HG03064 (cell line): ENCODE measurements at regions not wholly inside any gene's neighbourhood (a gene's known extent, or its start where the extent isn't known, plus 50 kb on each side); places are given as distances from the start of the nearest gene placed in this dataset.
"Not testable (repeated sequence)": the region's sequence is repeated elsewhere in the genome, so short reads cannot be mapped to it uniquely, and the experiment has no call there.

Experiments used
- ATAC-seq: cut with Tn5 transposase; IDR thresholded peaks from one replicate; pipeline ENCODE4 v1.9.1; 2021; ENCODE audit warnings: low read depth; ENCODE audit not compliant: unreplicated experiment

DNA sequence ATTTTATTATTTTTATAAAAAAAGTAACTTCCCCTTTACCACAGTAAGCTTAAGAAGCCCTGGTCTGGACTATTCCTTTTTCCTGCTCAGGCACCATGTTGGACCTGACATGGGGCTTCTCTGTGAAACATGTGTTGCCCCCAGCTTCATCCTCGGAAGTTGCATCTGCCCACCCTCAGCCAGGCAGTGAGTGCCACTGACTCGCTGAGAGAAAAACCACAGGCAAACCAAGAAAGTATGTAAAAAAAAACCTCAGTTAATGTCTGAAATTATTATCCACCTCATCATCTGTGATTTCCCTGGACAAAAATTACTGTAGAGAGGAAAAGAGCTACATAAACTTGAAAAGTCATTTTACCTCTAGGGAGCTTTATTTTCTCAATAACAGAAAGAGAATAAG lies 109.9 kb upstream of the MCHR2 start:
- ATAC-seq: no peak

- ATAC-seq: no peak
These were observed 109.2 kb upstream of the MCHR2 start for GRCh38 chr6:100103194-100103593.

DNA sequence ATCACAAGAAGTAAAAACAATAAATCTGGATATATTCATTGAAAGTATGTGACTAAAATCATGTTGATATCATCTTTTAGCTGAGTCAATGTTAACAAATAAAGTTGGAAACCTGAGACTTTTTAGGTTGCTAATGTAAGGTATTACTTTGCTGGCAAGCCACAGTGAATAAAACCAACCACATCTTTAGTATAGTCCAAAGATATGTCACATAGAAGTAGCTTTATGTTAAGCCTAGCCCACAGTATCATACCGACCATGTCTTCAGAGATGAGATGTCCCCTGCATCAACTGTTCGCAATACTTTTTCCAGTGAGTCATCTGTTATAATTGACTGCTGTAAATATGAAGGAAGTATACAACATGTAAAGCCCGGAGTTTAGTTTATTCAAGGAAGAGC lies 107.6 kb upstream of the MCHR2 start:
- no peak for ATAC-seq

DNA sequence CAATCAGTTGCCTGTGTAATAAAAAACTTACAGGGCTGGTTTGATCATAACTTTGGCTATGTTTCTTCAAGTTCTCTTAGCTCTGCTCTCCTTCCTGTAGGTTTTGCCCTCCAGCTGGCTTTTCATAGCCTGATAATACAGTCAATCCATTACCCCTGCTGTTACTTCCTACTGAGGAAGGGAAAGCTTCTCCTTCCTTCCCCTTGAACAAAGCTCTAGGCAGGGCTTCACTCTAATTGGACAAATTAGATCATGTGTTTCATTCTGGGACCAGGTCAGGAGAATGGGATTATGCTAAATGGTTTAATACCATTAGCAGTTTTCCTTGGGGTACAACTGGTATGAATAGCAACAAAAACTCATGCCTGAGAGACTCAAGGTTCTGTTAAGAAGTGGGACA lies 106.8 kb upstream of the MCHR2 start:
- no peak for ATAC-seq

GRCh38 chr6:100099189-100100074 lies 105.4 kb upstream of the MCHR2 start:
- no peak for ATAC-seq

DNA sequence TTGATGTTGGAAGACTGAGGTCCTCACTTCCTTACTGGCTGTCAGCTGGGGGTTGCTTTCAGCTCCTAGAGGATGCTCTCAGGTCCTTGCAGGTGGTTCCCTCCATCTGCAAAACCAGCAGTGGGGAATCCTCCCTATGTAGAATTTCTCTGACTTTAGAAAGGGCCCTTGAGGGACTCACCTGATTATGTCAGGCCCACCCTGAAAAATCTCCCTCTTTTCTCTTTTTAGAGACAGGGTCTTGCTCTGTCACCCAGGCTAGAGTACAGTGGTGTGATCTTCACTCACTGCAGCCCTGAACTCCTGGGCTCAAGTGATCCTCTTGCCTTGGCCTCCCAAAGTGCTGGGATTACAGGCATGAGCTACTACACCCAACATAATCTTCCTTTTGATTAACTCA lies 102.9 kb upstream of the MCHR2 start:
- ATAC-seq: no peak

DNA sequence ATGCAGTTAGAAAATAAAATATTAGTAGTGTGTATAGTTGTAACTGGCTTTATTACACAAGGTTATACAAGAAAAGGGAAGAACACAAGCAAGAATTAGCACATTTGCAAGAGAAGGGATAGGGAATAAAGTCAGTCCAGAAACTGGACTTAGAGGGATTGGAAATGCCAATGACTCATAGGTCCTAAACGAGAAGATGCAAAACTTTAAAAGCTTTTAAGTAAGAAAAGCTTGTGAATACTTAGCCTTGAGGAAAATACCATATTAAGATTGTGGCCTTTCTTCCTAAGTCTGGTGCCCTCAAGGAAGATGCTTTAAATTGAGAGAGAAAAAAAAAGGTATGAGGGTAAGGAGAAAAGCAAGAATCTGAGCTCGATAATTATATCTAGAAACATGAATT lies 102.3 kb upstream of the MCHR2 start:
- ATAC-seq: no peak

DNA sequence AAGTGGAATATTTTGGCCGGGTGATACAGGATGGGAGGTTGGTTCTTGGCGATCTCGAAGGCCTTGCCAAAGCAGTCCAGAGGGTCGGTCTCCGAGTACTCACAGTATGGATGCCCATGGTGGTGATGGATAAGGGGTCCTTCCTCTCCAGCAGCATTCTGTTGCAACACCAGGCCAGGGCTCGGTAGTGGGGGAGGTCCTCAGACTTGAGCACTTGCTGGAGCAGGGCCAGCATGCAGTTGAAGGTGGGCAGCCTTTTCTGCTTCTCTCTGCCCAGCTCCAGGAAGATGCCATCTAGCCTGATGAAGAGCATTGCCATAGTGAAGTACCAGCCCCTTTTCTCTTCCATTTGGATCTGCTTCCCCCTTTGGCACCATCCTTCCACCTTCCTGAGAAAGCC lies 99.4 kb upstream of the MCHR2 start:
- ATAC-seq: no peak

DNA sequence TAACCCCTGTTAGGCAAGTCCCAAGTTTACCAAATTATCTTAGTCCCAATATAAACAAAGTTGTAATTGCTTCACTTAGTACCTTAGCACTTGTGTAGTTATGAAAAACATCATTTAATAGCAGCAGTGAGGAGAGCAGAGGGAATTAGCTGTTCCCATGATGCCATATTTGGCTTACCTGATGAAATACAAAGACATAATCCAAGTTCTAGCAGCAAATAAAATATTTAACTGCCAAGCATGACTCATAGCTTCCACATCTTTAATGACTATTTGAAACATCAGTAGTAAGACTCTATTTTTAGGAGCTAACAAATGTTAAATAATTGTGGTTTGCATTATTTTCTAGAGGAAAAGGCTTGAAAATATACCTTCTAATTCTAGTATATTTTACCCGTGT lies 94.0 kb upstream of the MCHR2 start:
- no peak for ATAC-seq

GRCh38 chr6:100084991-100085364 lies 91.0 kb upstream of the MCHR2 start:
- no peak for ATAC-seq

DNA sequence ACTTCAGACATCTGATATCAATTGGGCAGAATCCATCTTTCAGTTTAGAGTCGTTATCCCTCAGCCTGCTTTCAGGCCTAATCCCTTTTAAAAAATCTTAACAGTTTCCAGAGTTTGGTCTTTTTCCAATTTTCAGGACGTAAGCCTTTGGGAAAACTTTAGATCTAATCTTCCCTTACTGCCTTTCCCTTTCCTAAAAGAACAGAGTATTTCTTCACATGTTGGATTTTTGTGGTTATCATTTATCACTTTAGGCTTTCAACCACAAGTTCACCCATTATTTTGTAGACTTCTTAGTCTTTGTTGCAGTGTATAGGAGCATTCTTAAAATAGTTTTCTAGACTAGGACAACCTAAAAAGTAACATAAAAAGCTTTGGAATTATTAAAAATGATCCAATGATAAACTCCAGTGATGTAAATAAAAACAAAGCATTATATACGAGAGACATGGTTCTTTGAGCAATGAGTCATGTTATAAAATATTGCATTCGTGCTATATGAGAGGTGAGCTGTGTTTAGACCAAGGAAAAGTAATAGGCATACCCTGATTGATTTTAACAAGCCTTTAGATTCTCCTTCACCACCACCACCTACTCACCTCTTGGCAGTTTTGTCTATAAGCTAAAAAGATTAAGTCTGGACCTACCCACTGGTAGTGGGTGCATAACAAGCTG lies 90.4 kb upstream of the MCHR2 start:
- no peak for ATAC-seq

GRCh38 chr6:100078509-100078908 lies 84.5 kb upstream of the MCHR2 start:
- ATAC-seq: no peak

GRCh38 chr6:100065348-100065747 lies 71.3 kb upstream of the MCHR2 start:
- ATAC-seq: no peak

DNA sequence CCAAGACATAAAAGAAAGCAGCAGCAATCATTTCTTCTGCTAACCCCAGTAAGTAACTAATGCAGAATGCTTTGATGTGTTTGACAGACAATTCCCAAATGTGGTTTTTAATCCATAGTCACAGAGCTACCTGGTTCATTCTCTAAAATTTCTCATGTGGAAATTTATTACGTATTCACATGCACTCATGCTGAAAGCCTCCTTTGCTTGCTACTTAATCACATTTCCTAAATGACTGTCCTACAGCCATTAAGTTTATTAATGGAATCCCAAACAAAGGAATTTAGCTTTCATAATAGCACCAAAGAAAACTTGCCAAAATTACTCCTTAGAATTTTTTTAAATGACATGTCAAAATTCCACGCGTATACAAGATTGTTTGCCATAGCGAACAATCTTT lies 68.6 kb upstream of the MCHR2 start:
- ATAC-seq: no peak

GRCh38 chr6:100057941-100058340 lies 63.9 kb upstream of the MCHR2 start:
- no peak for ATAC-seq

DNA sequence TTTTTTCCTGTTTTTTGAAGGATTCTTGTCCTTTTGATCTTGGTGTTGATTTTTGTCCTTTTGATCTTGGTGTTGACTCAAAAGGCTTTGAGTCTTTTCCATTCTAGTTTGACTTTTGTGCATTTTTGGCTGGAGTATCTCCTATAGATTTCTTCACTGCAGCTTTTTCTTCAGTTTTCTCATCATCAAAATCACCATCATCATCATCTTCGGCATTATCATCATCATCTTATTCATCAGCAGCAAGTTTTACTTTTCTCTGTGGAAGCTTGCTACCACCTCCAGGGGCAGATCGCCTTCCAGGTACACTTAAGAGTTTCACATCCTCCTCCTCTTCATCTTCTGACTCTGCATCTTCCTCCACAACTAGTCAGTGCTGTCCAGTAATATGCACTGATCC lies 56.5 kb upstream of the MCHR2 start:
- no peak for ATAC-seq

DNA sequence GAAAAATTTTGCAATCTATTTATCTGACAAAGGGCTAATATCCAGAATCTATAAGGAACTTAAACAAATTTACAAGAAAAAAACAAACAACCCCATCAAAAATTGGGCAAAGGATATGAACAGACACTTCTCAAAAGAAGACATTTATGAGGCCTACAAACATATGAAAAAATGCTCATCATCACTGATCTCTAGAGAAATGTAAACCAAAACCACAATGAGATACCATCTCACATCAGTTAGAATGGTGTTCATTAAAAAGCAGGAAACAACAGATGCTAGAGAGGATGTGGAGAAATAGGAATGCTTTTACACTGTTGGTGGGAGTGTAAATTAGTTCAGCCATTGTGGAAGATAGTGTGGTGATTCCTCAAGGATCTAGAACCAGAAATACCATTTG lies 49.9 kb upstream of the MCHR2 start:
- ATAC-seq: not testable (repeated sequence)
